HCT116 (cell line): ENCODE measurements at regions not wholly inside any gene's neighbourhood (a gene's known extent, or its start where the extent isn't known, plus 50 kb on each side); places are given as distances from the start of the nearest gene placed in this dataset.
"Not testable (repeated sequence)": the region's sequence is repeated elsewhere in the genome, so short reads cannot be mapped to it uniquely, and the experiment has no call there.

Experiments
- CEBPB ChIP-seq: IDR thresholded peaks from 2 replicates; pipeline ENCODE4 v1.6.1; 2012; ENCODE audit warnings: low read depth
- EZH2 ChIP-seq: fragments of 200-600 bp; sonication (generic); IDR thresholded peaks from 2 replicates; pipeline ENCODE4 v1.6.1; 2017; ENCODE audit warnings: antibody characterized with exemption, mixed run types
- EZH2phosphoT487 ChIP-seq: fragments of 200-600 bp; IDR thresholded peaks from 2 replicates; pipeline ENCODE4 v1.6.1; 2018; ENCODE audit warnings: antibody characterized with exemption, borderline replicate concordance
- POLR2A ChIP-seq: IDR thresholded peaks from 2 replicates; pipeline ENCODE4 v1.7.0; 2011; ENCODE audit warnings: borderline replicate concordance; ENCODE audit not compliant: insufficient read depth, insufficient read length; ENCODE audit errors: extremely low read depth
- POLR2AphosphoS5 ChIP-seq: IDR thresholded peaks from 2 replicates; pipeline ENCODE4 v1.6.1; 2011; ENCODE audit warnings: mild to moderate bottlenecking, low read depth, low read length, moderate library complexity
- SIN3A ChIP-seq: IDR thresholded peaks from 2 replicates; pipeline ENCODE4 v1.6.1; 2012; ENCODE audit warnings: low read depth
- TCF7L2 ChIP-seq: IDR thresholded peaks from 2 replicates; pipeline ENCODE4 v1.7.0; 2011; ENCODE audit warnings: borderline replicate concordance, inconsistent platforms; ENCODE audit not compliant: insufficient read depth, insufficient read length; ENCODE audit errors: extremely low read depth
- ZBTB33 ChIP-seq: IDR thresholded peaks from 2 replicates; pipeline ENCODE4 v1.6.1; 2011; ENCODE audit warnings: mild to moderate bottlenecking, low read length, moderate library complexity; ENCODE audit not compliant: insufficient replicate concordance; ENCODE audit errors: extremely low read depth
- ZFX ChIP-seq: fragments of 450-650 bp; IDR thresholded peaks from 2 replicates; pipeline ENCODE4 v1.6.1; 2017
- TF ChIP-seq, protein P1 (sequence below), 3 experiments: fragments of 200-600 bp in 1 of 3; sonication (generic) in 1 of 3; IDR thresholded peaks in 2 of 3; conservative IDR thresholded peaks in 1 of 3; 2 replicates each; pipeline ENCODE4 v1.5.1; 2012 to 2017; ENCODE audit warnings: low read depth in 2 of 3, low read length in 2 of 3, antibody characterized with exemption in 1 of 3, borderline replicate concordance in 1 of 3, control low read depth in 1 of 3, mild to moderate bottlenecking in 1 of 3, mixed read lengths in 1 of 3, mixed run types in 1 of 3, moderate library complexity in 1 of 3; ENCODE audit not compliant: insufficient read depth in 1 of 3
- TF ChIP-seq, protein P2 (sequence below): IDR thresholded peaks from 2 replicates; pipeline ENCODE4 v1.6.1; 2012; ENCODE audit warnings: low read depth

- not testable (repeated sequence) for TF ChIP-seq SIN3A, ZFX, CEBPB, TCF7L2, ZBTB33, EZH2phosphoT487, POLR2A, EZH2, POLR2AphosphoS5
- TF ChIP-seq, protein P1, sequence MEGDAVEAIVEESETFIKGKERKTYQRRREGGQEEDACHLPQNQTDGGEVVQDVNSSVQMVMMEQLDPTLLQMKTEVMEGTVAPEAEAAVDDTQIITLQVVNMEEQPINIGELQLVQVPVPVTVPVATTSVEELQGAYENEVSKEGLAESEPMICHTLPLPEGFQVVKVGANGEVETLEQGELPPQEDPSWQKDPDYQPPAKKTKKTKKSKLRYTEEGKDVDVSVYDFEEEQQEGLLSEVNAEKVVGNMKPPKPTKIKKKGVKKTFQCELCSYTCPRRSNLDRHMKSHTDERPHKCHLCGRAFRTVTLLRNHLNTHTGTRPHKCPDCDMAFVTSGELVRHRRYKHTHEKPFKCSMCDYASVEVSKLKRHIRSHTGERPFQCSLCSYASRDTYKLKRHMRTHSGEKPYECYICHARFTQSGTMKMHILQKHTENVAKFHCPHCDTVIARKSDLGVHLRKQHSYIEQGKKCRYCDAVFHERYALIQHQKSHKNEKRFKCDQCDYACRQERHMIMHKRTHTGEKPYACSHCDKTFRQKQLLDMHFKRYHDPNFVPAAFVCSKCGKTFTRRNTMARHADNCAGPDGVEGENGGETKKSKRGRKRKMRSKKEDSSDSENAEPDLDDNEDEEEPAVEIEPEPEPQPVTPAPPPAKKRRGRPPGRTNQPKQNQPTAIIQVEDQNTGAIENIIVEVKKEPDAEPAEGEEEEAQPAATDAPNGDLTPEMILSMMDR (IDR thresholded peaks at IDR 0.05 in 2 of 3, conservative IDR thresholded peaks at IDR 0.05 in 1 of 3; ENCODE audit: borderline replicate concordance in 1 of 3, insufficient read depth in 1 of 3, low read depth in 2 of 3, low read length in 2 of 3) = not testable (repeated sequence)
- TF ChIP-seq, protein P2, sequence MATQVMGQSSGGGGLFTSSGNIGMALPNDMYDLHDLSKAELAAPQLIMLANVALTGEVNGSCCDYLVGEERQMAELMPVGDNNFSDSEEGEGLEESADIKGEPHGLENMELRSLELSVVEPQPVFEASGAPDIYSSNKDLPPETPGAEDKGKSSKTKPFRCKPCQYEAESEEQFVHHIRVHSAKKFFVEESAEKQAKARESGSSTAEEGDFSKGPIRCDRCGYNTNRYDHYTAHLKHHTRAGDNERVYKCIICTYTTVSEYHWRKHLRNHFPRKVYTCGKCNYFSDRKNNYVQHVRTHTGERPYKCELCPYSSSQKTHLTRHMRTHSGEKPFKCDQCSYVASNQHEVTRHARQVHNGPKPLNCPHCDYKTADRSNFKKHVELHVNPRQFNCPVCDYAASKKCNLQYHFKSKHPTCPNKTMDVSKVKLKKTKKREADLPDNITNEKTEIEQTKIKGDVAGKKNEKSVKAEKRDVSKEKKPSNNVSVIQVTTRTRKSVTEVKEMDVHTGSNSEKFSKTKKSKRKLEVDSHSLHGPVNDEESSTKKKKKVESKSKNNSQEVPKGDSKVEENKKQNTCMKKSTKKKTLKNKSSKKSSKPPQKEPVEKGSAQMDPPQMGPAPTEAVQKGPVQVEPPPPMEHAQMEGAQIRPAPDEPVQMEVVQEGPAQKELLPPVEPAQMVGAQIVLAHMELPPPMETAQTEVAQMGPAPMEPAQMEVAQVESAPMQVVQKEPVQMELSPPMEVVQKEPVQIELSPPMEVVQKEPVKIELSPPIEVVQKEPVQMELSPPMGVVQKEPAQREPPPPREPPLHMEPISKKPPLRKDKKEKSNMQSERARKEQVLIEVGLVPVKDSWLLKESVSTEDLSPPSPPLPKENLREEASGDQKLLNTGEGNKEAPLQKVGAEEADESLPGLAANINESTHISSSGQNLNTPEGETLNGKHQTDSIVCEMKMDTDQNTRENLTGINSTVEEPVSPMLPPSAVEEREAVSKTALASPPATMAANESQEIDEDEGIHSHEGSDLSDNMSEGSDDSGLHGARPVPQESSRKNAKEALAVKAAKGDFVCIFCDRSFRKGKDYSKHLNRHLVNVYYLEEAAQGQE = not testable (repeated sequence)
These were observed 83.7 kb downstream of the UGT2B4 start for GRCh38 chr4:69411981-69412380.
